Brain microvascular endothelial cell (primary cell): ENCODE measurements at regions not wholly inside any gene's neighbourhood (a gene's known extent, or its start where the extent isn't known, plus 50 kb on each side); places are given as distances from the start of the nearest gene placed in this dataset.

Source experiments
- DNase-seq: peaks from one replicate; pipeline ENCODE4 v3.0.0-alpha.2; 2020
- H3K27ac ChIP-seq: fragments of 250-450 bp; sonication (Bioruptor Pico); 2 replicates; pipeline ENCODE4 v1.5.1; 2020; ENCODE audit warnings: mild to moderate bottlenecking, moderate library complexity
- H3K27me3 ChIP-seq: fragments of 250-450 bp; sonication (Bioruptor Pico); replicated peaks from 2 replicates; pipeline ENCODE4 v1.5.1; 2020; ENCODE audit warnings: mild to moderate bottlenecking
- H3K36me3 ChIP-seq: fragments of 250-450 bp; sonication (Bioruptor Pico); replicated peaks from 2 replicates; pipeline ENCODE4 v1.5.1; 2020; ENCODE audit warnings: mild to moderate bottlenecking
- H3K4me3 ChIP-seq: 2 replicates; pipeline ENCODE4 v1.5.1; 2011; ENCODE audit warnings: low read depth, mild to moderate bottlenecking, control low read depth, low read length, moderate library complexity
- CTCF ChIP-seq: IDR thresholded peaks from 2 replicates; pipeline ENCODE4 v1.5.1; 2011; ENCODE audit warnings: low read depth, mild to moderate bottlenecking, moderate library complexity, low read length, control low read depth, inconsistent platforms; ENCODE audit errors: missing control alignments
- in situ Hi-C: cut with HindIII; loops from 2 replicates; pipeline ENCODE4 v1.10.0; 2017; ENCODE audit warnings: low sequenced_read_pairs, low pct_ligation_motif_present

GRCh38 chr10:10829576-10829975, 188.1 kb upstream of the CELF2 start:
- peak; percentile 20 for DNase-seq
- in situ Hi-C loops: no loop called here
- Histone ChIP-seq H3K4me3 (no peak overlapping the region), H3K27me3 (no peaks in the 10 kb centered on the region), H3K36me3 (no peaks in the 10 kb centered on the region), H3K27ac (peak overlapping the region; percentile 98)
- TF ChIP-seq CTCF: no peak

- H3K27me3 ChIP-seq: no peaks in the 10 kb centered on the region
- no peak for TF ChIP-seq CTCF
- peak overlapping the region; percentile 98 for H3K27ac ChIP-seq
- H3K36me3 ChIP-seq: no peaks in the 10 kb centered on the region
- DNase-seq: peak; percentile 86
- in situ Hi-C loops: no loop called here
- no peak overlapping the region for H3K4me3 ChIP-seq
Measured at GRCh38 chr10:10830293-10830986, 187.2 kb upstream of the CELF2 start.

GRCh38 chr10:10831085-10831484, 186.6 kb upstream of the CELF2 start:
- no peak overlapping the region for H3K4me3 ChIP-seq
- no peaks in the 10 kb centered on the region for H3K27me3 ChIP-seq
- in situ Hi-C loops: no loop called here
- TF ChIP-seq CTCF: no peak
- H3K27ac ChIP-seq: peak overlapping the region; percentile 98
- no peaks in the 10 kb centered on the region for H3K36me3 ChIP-seq
- peak; percentile 85 for DNase-seq

- no peak for TF ChIP-seq CTCF
- DNase-seq: no peak
- Histone ChIP-seq H3K36me3 (no peaks in the 10 kb centered on the region), H3K27me3 (no peaks in the 10 kb centered on the region), H3K27ac (no peak overlapping the region), H3K4me3 (no peak overlapping the region)
- in situ Hi-C loops: no loop called here
Measured at GRCh38 chr10:10833955-10834354, 183.7 kb upstream of the CELF2 start.

- in situ Hi-C loops: no loop called here
Measured at GRCh38 chr10:10844251-10844650, 173.4 kb upstream of the CELF2 start.

More at GRCh38 chr10:10844251-10844650, 173.4 kb upstream of the CELF2 start:
- no peak overlapping the region for H3K27ac ChIP-seq
- no peaks in the 10 kb centered on the region for H3K36me3 ChIP-seq
- no peak for DNase-seq
- TF ChIP-seq CTCF: no peak
- H3K4me3 ChIP-seq: no peak overlapping the region
- no peaks in the 10 kb centered on the region for H3K27me3 ChIP-seq
